ENCODE measurements at regions not wholly inside any gene's neighbourhood (a gene's known extent, or its start where the extent isn't known, plus 50 kb on each side); places are given as distances from the start of the nearest gene placed in this dataset.

DNA sequence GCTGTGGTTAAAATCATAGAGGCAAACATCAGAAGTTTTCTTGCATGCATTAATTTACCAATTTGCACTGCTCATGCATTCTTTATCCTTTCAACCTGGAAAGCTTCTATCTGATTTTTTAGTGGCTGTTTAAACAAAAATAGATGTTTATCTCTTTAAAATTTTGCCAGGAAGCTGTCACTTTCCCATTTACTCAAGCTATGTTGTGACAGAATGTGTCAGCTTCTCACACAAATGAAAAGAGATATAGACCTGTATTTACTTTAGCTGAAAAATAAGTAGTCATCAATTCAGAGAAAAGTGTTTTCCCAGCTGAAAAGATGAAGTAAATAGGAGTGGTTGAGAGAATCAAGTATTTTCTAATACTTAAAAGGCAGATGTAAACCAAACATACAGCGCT lies 872.8 kb downstream of the DACH1 start:
- TF ChIP-seq, protein P1, sequence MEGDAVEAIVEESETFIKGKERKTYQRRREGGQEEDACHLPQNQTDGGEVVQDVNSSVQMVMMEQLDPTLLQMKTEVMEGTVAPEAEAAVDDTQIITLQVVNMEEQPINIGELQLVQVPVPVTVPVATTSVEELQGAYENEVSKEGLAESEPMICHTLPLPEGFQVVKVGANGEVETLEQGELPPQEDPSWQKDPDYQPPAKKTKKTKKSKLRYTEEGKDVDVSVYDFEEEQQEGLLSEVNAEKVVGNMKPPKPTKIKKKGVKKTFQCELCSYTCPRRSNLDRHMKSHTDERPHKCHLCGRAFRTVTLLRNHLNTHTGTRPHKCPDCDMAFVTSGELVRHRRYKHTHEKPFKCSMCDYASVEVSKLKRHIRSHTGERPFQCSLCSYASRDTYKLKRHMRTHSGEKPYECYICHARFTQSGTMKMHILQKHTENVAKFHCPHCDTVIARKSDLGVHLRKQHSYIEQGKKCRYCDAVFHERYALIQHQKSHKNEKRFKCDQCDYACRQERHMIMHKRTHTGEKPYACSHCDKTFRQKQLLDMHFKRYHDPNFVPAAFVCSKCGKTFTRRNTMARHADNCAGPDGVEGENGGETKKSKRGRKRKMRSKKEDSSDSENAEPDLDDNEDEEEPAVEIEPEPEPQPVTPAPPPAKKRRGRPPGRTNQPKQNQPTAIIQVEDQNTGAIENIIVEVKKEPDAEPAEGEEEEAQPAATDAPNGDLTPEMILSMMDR (IDR thresholded peaks at IDR 0.05): no peak
- no peak for TF ChIP-seq POLR2A (IDR thresholded peaks at IDR 0.05)
- TF ChIP-seq EP300 (IDR thresholded peaks at IDR 0.05): no peak

All from tibial nerve (tissue), 4 donors.